Activated naive CD4-positive, alpha-beta T cell treated with anti-CD3 and anti-CD28 coated beads, Interleukin-2, amount 50 U/mL, for 72 hours (primary cell): ENCODE measurements at regions not wholly inside any gene's neighbourhood (a gene's known extent, or its start where the extent isn't known, plus 50 kb on each side); places are given as distances from the start of the nearest gene placed in this dataset.
A peak's percentile ranks its signal among the peaks of the same experiment; 100 is the strongest.

ENCODE experiments used
- ATAC-seq, 2 donors: fragments of 150-1000 bp; cut with Tn5 transposase; 2 replicates each; pipeline ENCODE4 v1.10.0; 2021; ENCODE audit warnings: mild to moderate bottlenecking in 2 of 2, moderate library complexity in 2 of 2
- DNase-seq, 2 donors: peaks; one replicate each; pipeline ENCODE4 v3.0.0; 2021 to 2022; ENCODE audit warnings: low spot score in 2 of 2
- H3K27ac Mint-ChIP-seq, 2 donors: one replicate each; pipeline ENCODE4 v1.8.0; 2022; ENCODE audit warnings: mild to moderate bottlenecking in 2 of 2, mixed read lengths in 2 of 2
- H3K36me3 Mint-ChIP-seq, 2 donors: one replicate each; pipeline ENCODE4 v1.8.0; 2022; ENCODE audit warnings: mixed read lengths in 2 of 2
- H3K9me3 Mint-ChIP-seq, 2 donors: one replicate each; pipeline ENCODE4 v1.8.0; 2022; ENCODE audit warnings: mixed read lengths in 2 of 2

- no peak overlapping the region for H3K27ac Mint-ChIP-seq
- H3K36me3 Mint-ChIP-seq = no peaks in the 10 kb centered on the region
- no peaks in the 10 kb centered on the region for H3K9me3 Mint-ChIP-seq
- ATAC-seq (no peak), DNase-seq (no peak)
These were observed 100.8 kb downstream of the IRF8 start for GRCh38 chr16:85999778-86000177.

GRCh38 chr16:86002178-86002900 is 103.4 kb downstream of the IRF8 start:
- no peaks in the 10 kb centered on the region for H3K9me3 Mint-ChIP-seq
- ATAC-seq (no peak), DNase-seq (peak in 1 of 2 donors; percentile 2)
- no peaks in the 10 kb centered on the region for H3K36me3 Mint-ChIP-seq
- H3K27ac Mint-ChIP-seq = no peak overlapping the region

GRCh38 chr16:86007524-86007923 is 108.6 kb downstream of the IRF8 start:
- Mint-ChIP-seq H3K36me3 (no peaks in the 10 kb centered on the region), H3K27ac (no peak overlapping the region), H3K9me3 (peaks cover 0 to 1% of the 10 kb centered on the region in 2 donors)
- ATAC-seq = peak in 1 of 2 donors; percentile 84
- no peak for DNase-seq

DNA sequence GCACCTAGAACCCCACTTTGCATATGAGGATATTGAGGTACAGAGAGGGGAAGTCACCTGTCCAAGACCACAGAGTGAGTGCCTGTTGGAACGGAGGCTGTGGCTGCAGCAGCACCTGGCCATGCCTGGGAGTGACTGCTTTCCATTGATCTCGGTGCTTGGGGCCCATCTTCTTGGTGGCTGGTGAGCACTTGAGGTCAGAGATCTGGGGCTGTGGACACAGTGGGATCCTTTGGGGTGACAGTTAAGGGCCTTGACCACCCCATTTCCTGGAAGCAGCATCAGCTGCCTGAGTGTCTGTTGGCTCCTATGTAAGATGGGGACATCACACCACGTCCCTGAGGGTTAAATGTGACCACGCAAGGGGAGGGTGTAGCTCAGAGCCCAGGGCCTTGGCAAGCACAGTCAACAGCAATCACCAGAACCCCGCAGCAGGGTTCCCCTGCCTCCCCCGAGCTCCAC is 111.7 kb downstream of the IRF8 start:
- DNase-seq (peak in 1 of 2 donors; percentile 30), ATAC-seq (no peak)
- H3K27ac Mint-ChIP-seq = no peak overlapping the region
- peaks cover 6 to 13% of the 10 kb centered on the region in 2 donors for H3K9me3 Mint-ChIP-seq
- peaks cover 0 to 7% of the 10 kb centered on the region in 2 donors for H3K36me3 Mint-ChIP-seq

- ATAC-seq (no peak), DNase-seq (no peak)
- Mint-ChIP-seq H3K27ac (no peak overlapping the region), H3K9me3 (peaks cover 6 to 13% of the 10 kb centered on the region in 2 donors), H3K36me3 (peaks cover 0 to 7% of the 10 kb centered on the region in 2 donors)
These were observed 112.6 kb downstream of the IRF8 start for GRCh38 chr16:86011532-86011931.

- ATAC-seq = no peak
- peak in 1 of 2 donors; percentile 4 for DNase-seq
- H3K9me3 Mint-ChIP-seq = peaks cover 6 to 13% of the 10 kb centered on the region in 2 donors
- H3K36me3 Mint-ChIP-seq = peaks cover 0 to 7% of the 10 kb centered on the region in 2 donors
- H3K27ac Mint-ChIP-seq = no peak overlapping the region
These were observed 113.3 kb downstream of the IRF8 start for GRCh38 chr16:86012221-86012620.

DNA sequence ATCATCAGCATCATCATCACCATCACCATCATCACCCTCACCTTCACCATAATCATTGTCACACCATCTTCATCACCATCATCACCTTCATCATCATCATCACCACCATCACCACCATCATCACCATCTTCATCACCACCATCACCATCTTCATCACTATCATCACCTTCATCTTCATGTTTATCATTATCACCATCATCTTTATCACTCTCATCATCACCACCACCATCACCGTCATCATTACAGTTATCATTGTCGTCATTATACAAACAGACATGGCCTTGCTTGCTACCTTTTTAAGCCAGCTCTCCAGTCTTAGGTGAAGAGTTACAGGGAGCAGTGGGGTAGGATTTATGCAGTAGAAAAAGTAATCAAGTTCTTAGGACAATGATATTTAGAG is 114.9 kb downstream of the IRF8 start:
- Mint-ChIP-seq H3K36me3 (peaks cover 1 to 8% of the 10 kb centered on the region in 2 donors), H3K9me3 (peaks cover 6 to 13% of the 10 kb centered on the region in 2 donors), H3K27ac (no peak overlapping the region)
- ATAC-seq = no peak
- no peak for DNase-seq

DNA sequence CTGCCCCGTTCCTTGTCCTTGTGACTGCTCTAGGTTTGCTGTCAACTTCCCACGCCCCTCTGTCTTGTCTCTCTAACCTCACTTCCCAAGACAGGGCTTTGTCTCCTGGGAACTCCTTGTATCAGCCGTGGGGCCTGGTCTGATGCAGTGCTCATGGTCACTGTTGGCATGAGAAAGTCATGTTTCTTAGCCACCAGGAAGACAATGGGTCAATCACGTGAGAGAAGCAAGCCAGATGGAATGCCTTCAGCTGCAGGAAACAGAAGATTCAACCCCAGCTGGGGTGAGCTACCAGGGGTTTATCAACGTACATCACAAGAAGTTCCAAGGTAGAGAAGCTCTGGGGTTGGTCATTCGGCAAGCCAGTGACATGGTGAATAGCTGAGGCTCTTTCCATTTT is 116.6 kb downstream of the IRF8 start:
- H3K9me3 Mint-ChIP-seq = peaks cover 13 to 25% of the 10 kb centered on the region in 2 donors
- peaks cover 14 to 26% of the 10 kb centered on the region in 2 donors for H3K36me3 Mint-ChIP-seq
- peak overlapping the region in 1 of 2 donors; percentile 18 for H3K27ac Mint-ChIP-seq
- no peak for ATAC-seq
- peak in 1 of 2 donors; percentile 21 for DNase-seq

DNA sequence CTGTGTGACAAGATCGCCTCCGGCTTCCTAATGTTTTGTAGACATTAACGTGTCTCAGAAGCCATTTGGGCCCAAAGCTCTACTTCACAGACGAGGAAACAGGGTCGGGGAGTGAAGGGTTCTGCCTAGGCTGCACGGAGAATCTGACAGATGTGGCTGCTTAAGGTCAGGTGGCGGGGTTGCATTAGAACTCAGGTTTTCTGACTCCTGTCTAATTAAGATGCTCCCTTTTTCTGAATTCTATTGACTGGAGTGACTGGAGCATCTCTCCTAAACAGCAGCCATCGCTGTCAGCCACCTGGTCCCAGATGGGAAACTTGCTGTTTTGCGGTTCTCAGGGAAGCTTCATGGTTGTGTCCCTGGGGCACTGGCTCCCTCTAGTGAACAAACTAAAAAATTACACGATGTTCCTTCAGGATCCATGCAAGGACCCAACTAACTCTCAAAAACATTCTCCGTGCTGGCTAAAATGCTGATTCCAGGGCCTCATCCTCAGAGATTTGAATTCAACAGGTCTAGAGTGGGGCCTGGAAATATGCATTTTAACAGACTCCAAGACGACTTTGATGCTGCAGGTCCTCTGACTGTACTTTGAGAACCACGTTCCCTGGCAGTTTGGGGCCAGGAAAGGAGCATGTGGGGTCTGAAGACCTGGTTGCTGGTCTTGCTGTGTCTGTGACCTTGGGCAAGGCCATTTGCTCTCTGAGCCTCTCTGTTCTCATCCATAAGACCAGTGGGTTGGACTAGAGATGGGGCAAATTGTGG is 117.4 kb downstream of the IRF8 start:
- H3K9me3 Mint-ChIP-seq = peaks cover 13 to 28% of the 10 kb centered on the region in 2 donors
- H3K36me3 Mint-ChIP-seq = peaks cover 14 to 31% of the 10 kb centered on the region in 2 donors
- ATAC-seq (peak; percentile 60 to 69), DNase-seq (peak; percentile 39 to 50)
- H3K27ac Mint-ChIP-seq = no peak overlapping the region

- H3K36me3 Mint-ChIP-seq = peaks cover 14 to 31% of the 10 kb centered on the region in 2 donors
- peaks cover 13 to 22% of the 10 kb centered on the region in 2 donors for H3K9me3 Mint-ChIP-seq
- H3K27ac Mint-ChIP-seq = no peak overlapping the region
- no peak for ATAC-seq
- no peak for DNase-seq
These were observed 119.1 kb downstream of the IRF8 start for GRCh38 chr16:86018071-86018470.

- Mint-ChIP-seq H3K9me3 (peaks cover 13 to 24% of the 10 kb centered on the region in 2 donors), H3K36me3 (peaks cover 14 to 31% of the 10 kb centered on the region in 2 donors), H3K27ac (no peak overlapping the region)
- ATAC-seq (peak in 1 of 2 donors; percentile 51), DNase-seq (no peak)
These were observed 119.5 kb downstream of the IRF8 start for GRCh38 chr16:86018487-86018886.

DNA sequence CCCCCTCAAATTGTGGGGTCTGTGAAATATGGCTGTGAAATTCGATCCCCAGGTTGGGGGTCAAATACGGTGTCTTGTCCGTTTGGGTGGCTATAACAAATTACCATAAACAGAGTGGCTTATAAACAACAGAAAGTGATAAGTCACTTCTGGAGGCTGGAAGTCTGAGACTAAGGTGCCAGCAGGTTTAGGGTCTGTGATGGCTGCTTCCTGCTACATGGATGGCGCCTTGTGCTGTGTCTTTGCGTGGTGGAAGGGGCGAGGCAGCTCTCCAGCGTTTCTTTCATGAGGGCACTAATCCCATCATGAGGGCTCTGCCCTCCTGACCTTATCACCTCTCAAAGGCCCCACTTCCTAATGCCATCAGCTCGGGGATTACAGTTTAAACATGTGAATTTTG is 120.0 kb downstream of the IRF8 start:
- DNase-seq = no peak
- H3K36me3 Mint-ChIP-seq = peaks cover 17 to 31% of the 10 kb centered on the region in 2 donors
- ATAC-seq = no peak
- peaks cover 11 to 24% of the 10 kb centered on the region in 2 donors for H3K9me3 Mint-ChIP-seq
- no peak overlapping the region for H3K27ac Mint-ChIP-seq

GRCh38 chr16:86019446-86020047 is 120.6 kb downstream of the IRF8 start:
- ATAC-seq = no peak
- H3K9me3 Mint-ChIP-seq = peaks cover 14 to 27% of the 10 kb centered on the region in 2 donors
- peak in 1 of 2 donors; percentile 26 for DNase-seq
- H3K36me3 Mint-ChIP-seq = peaks cover 19 to 31% of the 10 kb centered on the region in 2 donors
- no peak overlapping the region for H3K27ac Mint-ChIP-seq

GRCh38 chr16:86020971-86021370 is 122.0 kb downstream of the IRF8 start:
- Mint-ChIP-seq H3K27ac (no peak overlapping the region), H3K9me3 (peaks cover 19 to 33% of the 10 kb centered on the region in 2 donors), H3K36me3 (peaks cover 27 to 40% of the 10 kb centered on the region in 2 donors)
- no peak for ATAC-seq
- DNase-seq = peak in 1 of 2 donors; percentile 23

DNA sequence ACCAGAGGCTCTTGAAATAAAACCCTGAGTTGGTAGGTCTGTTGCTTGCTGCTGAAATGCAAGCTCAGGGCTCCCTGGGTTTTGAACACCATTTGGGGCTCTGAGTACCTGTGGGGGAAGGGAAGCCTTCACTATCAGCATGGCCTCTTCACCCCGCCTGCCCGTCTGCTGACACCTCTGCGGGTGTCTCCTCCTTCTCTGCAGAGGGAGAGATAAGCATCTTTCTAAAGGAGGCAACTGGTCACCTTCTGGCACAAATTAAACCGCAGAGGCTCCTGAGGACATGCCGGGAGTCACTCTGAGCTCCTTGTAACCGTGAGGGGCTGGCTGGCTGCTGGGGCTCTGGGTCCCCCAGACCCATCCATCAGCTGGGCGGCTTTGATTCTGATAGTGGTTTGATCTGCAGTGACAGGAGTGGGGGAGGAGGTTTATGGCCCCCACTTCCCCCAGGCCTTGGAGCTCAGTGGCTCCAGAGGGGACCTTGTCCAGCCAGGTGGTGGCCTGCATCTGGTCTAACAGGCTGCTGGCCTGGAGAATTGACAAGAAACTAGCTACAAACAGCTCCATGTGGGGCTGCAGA is 123.5 kb downstream of the IRF8 start:
- Mint-ChIP-seq H3K36me3 (peaks cover 27 to 40% of the 10 kb centered on the region in 2 donors), H3K27ac (no peak overlapping the region), H3K9me3 (peaks cover 19 to 33% of the 10 kb centered on the region in 2 donors)
- ATAC-seq (no peak), DNase-seq (peak in 1 of 2 donors; percentile 21)

DNA sequence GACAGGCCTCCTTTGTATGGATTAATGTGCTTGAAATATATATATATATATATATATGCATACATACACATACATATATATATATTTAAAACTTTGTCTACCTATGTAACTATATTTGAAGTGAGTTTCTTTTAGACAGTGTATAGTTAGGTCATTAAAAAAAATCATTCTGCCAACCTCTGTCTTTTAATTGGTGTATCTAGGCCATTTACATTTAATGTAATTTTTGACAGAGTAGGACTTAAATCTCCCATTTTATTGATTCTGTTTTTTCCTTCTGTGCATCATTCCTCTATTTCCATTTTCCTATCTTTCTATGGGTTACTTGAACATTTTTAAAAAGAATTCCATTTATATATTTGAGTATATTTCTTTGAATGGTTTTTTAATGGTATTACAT is 125.2 kb downstream of the IRF8 start:
- no peak for ATAC-seq
- H3K27ac Mint-ChIP-seq = no peak overlapping the region

More for the DNA sequence above, 125.2 kb downstream of the IRF8 start:
- DNase-seq = no peak
- H3K9me3 Mint-ChIP-seq = peaks cover 19 to 30% of the 10 kb centered on the region in 2 donors
- H3K36me3 Mint-ChIP-seq = peaks cover 22 to 35% of the 10 kb centered on the region in 2 donors
